ENCODE measurements at regions not wholly inside any gene's neighbourhood (a gene's known extent, or its start where the extent isn't known, plus 50 kb on each side); places are given as distances from the start of the nearest gene placed in this dataset.

DNA sequence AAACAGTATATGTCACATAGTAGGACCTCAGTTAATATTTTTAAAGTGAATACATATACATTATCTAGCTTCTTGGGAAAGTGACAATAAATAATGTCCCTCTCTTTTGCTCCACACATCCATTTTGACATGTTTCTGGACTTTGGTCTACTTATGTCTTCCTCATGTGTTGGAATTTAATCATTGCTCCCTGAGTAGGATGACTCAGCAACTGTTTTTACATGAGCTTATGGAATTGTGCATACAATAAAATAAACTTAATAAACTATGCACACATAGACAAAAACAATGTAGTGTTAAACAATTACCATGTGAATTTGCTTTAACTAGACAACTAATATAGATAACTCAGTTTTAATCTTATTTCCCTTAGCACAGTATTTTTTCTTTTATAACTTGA is 503.8 kb downstream of the TFAP2B start:
- no TSS peak for BruUV-seq (replicated peaks)
- intact Hi-C loops (cut with micrococcal nuclease; ENCODE audit: unreplicated experiment), result no loop called here
- no peaks in the 10 kb centered on the region for H4K20me1 ChIP-seq (ENCODE audit: insufficient read depth)
- no peak for DNase-seq
- no peaks in the 10 kb centered on the region for H3K27me3 ChIP-seq (ENCODE audit: insufficient read depth, low read depth)
- no peaks in the 10 kb centered on the region for H3K4me1 ChIP-seq (replicated peaks; ENCODE audit: insufficient read depth)
- no peaks in the 10 kb centered on the region for H3K9me3 ChIP-seq (ENCODE audit: insufficient read depth, low read depth)
- no peaks in the 10 kb centered on the region for H3K9me2 ChIP-seq (ENCODE audit: insufficient read depth)
- H3K36me3 ChIP-seq (ENCODE audit: low read depth), result no peaks in the 10 kb centered on the region
- H3F3A ChIP-seq (ENCODE audit: insufficient read depth, low read depth), result no peaks in the 10 kb centered on the region
- POLR2A ChIA-PET (ENCODE audit: unreplicated experiment), result no interaction called here
- no peak overlapping the region for H3K4me2 ChIP-seq
- CTCF ChIA-PET, result no interaction called here
- TF ChIP-seq EZH2 (IDR thresholded peaks at IDR 0.05; ENCODE audit: low read depth) (no peak), CTCF (conservative IDR thresholded peaks at IDR 0.05) (no peak)
- no peak overlapping the region for H3K4me3 ChIP-seq
- H3K27ac ChIP-seq, result no peak overlapping the region
- no peak overlapping the region for H2AFZ ChIP-seq
- no peaks in the 10 kb centered on the region for H3K79me2 ChIP-seq (ENCODE audit: low read depth)

DNA sequence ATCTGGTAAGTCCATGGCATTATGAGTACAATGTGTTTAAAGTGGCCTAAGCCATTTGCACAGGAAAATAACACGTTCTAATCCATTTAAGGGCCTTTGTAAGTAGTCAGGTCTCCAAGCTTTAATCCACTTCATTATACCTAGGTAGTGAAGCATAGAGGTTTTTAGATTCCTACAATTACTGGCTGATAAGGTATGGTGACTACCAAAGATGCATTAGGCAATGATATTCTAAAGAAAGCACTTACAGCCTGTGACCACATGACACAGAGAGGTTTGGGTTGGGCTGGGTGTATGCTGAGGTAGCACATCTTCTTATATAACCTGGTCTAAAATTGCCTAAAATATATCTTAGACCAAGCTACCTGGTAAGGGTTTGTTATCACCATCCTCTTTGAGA is 504.4 kb downstream of the TFAP2B start:
- H3K9me2 ChIP-seq (ENCODE audit: insufficient read depth), result no peaks in the 10 kb centered on the region
- H3F3A ChIP-seq (ENCODE audit: insufficient read depth, low read depth), result no peaks in the 10 kb centered on the region
- intact Hi-C loops (cut with micrococcal nuclease; ENCODE audit: unreplicated experiment), result no loop called here
- no TSS peak for BruUV-seq (replicated peaks)
- no peaks in the 10 kb centered on the region for H3K9me3 ChIP-seq (ENCODE audit: insufficient read depth, low read depth)
- no peak for TF ChIP-seq CTCF (conservative IDR thresholded peaks at IDR 0.05)
- no peak for TF ChIP-seq EZH2 (IDR thresholded peaks at IDR 0.05; ENCODE audit: low read depth)
- H4K20me1 ChIP-seq (ENCODE audit: insufficient read depth), result no peaks in the 10 kb centered on the region
- no peaks in the 10 kb centered on the region for H3K36me3 ChIP-seq (ENCODE audit: low read depth)
- no peaks in the 10 kb centered on the region for H3K79me2 ChIP-seq (ENCODE audit: low read depth)
- POLR2A ChIA-PET (ENCODE audit: unreplicated experiment), result no interaction called here
- no peak overlapping the region for H3K4me2 ChIP-seq
- CTCF ChIA-PET, result no interaction called here
- no peak overlapping the region for H3K27ac ChIP-seq
- H3K4me3 ChIP-seq, result no peak overlapping the region
- no peaks in the 10 kb centered on the region for H3K4me1 ChIP-seq (replicated peaks; ENCODE audit: insufficient read depth)
- no peaks in the 10 kb centered on the region for H3K27me3 ChIP-seq (ENCODE audit: insufficient read depth, low read depth)
- H2AFZ ChIP-seq, result no peak overlapping the region
- no peak for DNase-seq

DNA sequence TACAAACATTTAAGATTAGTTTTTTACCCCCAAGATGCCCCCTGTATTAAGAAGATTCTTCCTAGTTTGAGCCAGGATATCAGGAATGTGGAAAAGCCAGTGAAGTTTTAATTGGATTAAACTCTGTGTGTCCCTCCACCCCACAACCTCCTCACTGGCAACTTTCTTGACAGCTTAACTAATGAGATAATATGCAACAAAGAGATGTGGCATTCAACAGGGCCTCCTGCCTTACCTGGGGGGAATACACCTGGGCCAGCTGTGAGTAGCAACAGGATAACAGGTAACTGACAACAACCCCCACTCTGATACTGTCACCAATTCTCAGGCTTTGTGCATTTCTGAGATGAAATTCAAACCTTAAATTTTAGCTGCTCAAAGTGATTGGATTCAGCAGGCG is 512.3 kb downstream of the TFAP2B start:
- TF ChIP-seq EZH2 (IDR thresholded peaks at IDR 0.05; ENCODE audit: low read depth) (no peak), CTCF (conservative IDR thresholded peaks at IDR 0.05) (no peak)
- Histone ChIP-seq H4K20me1 (ENCODE audit: insufficient read depth) (no peaks in the 10 kb centered on the region), H2AFZ (no peak overlapping the region), H3K27ac (no peak overlapping the region), H3K9me3 (ENCODE audit: insufficient read depth, low read depth) (no peaks in the 10 kb centered on the region), H3K36me3 (ENCODE audit: low read depth) (no peaks in the 10 kb centered on the region), H3K27me3 (ENCODE audit: insufficient read depth, low read depth) (no peaks in the 10 kb centered on the region), H3K4me1 (replicated peaks; ENCODE audit: insufficient read depth) (no peaks in the 10 kb centered on the region), H3F3A (ENCODE audit: insufficient read depth, low read depth) (no peaks in the 10 kb centered on the region), H3K9me2 (ENCODE audit: insufficient read depth) (no peaks in the 10 kb centered on the region), H3K4me3 (no peak overlapping the region), H3K4me2 (no peak overlapping the region), H3K79me2 (ENCODE audit: low read depth) (no peaks in the 10 kb centered on the region)
- CTCF ChIA-PET, result no interaction called here
- BruUV-seq (replicated peaks), result no TSS peak
- no peak for DNase-seq
- POLR2A ChIA-PET (ENCODE audit: unreplicated experiment), result no interaction called here
- intact Hi-C loops (cut with micrococcal nuclease; ENCODE audit: unreplicated experiment), result no loop called here
